Suppressor macrophage treated with lipopolysaccharide for 1 hour (primary cell): ENCODE measurements at regions not wholly inside any gene's neighbourhood (a gene's known extent, or its start where the extent isn't known, plus 50 kb on each side); places are given as distances from the start of the nearest gene placed in this dataset.

Source experiments
- DNase-seq, 3 donors: peaks; one replicate each; pipeline ENCODE4 v3.0.0-alpha.2; 2020 to 2022

GRCh38 chr9:81532251-81532650 lies 157.1 kb downstream of the TLE1 start:
- DNase-seq: no peak

- no peak for DNase-seq
These were observed 157.8 kb downstream of the TLE1 start for GRCh38 chr9:81531511-81531910.

- DNase-seq: peak in 1 of 3 donors; percentile 17
These were observed 158.5 kb downstream of the TLE1 start for GRCh38 chr9:81530846-81531245.

- peak; percentile 57 to 78 (median 66) for DNase-seq
These were observed 159.0 kb downstream of the TLE1 start for GRCh38 chr9:81530310-81530810.

GRCh38 chr9:81529556-81530193 lies 159.7 kb downstream of the TLE1 start:
- DNase-seq: peak; percentile 55 to 67 (median 66)

GRCh38 chr9:81526587-81526986 lies 162.8 kb downstream of the TLE1 start:
- peak; percentile 76 to 89 (median 84) for DNase-seq

- DNase-seq: peak; percentile 68 to 83 (median 78)
These were observed 166.4 kb downstream of the TLE1 start for GRCh38 chr9:81522716-81523551.

GRCh38 chr9:81521892-81522291 lies 167.5 kb downstream of the TLE1 start:
- DNase-seq: no peak

- DNase-seq: no peak
These were observed 169.4 kb downstream of the TLE1 start for GRCh38 chr9:81519816-81520495.

- DNase-seq: no peak
These were observed 171.4 kb downstream of the TLE1 start for GRCh38 chr9:81517954-81518353.

GRCh38 chr9:81513059-81513458 lies 176.3 kb downstream of the TLE1 start:
- DNase-seq: peak in 1 of 3 donors; percentile 33

- DNase-seq: no peak
These were observed 176.7 kb downstream of the TLE1 start for GRCh38 chr9:81512641-81513040.

GRCh38 chr9:81508476-81508875 lies 180.9 kb downstream of the TLE1 start:
- no peak for DNase-seq

- no peak for DNase-seq
These were observed 182.1 kb downstream of the TLE1 start for GRCh38 chr9:81506941-81507864.

GRCh38 chr9:81499594-81499993 lies 189.8 kb downstream of the TLE1 start:
- DNase-seq: no peak

- no peak for DNase-seq
These were observed 190.3 kb downstream of the TLE1 start for GRCh38 chr9:81499021-81499454.

- DNase-seq: no peak
These were observed 190.8 kb downstream of the TLE1 start for GRCh38 chr9:81498576-81498975.

- no peak for DNase-seq
These were observed 192.3 kb downstream of the TLE1 start for GRCh38 chr9:81497091-81497490.

- no peak for DNase-seq
These were observed 196.5 kb downstream of the TLE1 start for GRCh38 chr9:81492710-81493447.

- no peak for DNase-seq
These were observed 198.6 kb downstream of the TLE1 start for GRCh38 chr9:81490605-81491331.

- no peak for DNase-seq
These were observed 200.3 kb downstream of the TLE1 start for GRCh38 chr9:81489046-81489445.
